Central memory CD4-positive, alpha-beta T cell (primary cell): ENCODE measurements at regions not wholly inside any gene's neighbourhood (a gene's known extent, or its start where the extent isn't known, plus 50 kb on each side); places are given as distances from the start of the nearest gene placed in this dataset.

Experiments used
- DNase-seq: peaks from one replicate; pipeline ENCODE4 v3.0.0; 2022

DNA sequence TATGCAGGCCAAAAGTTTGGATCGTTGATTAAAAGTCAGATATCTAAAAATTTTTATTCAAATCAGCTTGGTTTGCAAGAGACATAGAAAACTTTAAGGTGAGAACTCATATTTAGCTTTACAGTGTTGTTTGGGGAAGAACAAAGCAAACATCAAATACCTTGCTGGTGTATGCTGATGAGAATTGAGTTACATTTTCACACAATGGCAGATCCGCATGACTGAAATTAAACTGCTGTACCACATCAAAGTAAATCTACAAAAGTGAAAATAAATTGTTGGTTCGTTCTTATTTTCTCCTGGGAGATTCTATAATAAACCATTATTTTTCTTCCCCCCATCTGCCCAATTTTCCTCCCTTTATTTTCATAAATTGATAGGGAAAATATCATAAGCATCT, 198.2 kb upstream of the PCSK5 start:
- DNase-seq: no peak

DNA sequence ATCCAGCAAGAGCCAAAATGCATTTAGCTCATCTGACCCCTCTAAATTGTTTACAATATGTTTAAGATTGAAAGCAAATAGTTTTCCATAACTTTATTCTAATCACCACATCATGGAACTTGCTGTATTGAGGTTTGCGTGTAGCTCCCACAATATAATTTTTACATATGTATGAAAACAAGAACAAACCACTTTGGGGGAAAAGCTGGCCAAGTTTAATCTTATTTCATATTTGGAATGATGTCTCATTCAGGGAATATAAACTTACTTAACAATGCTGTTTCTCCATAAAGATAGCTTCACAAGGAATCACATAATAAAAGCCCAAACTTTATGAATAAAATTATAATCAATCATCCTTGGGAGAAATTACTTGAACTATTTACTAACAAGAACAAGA, 194.6 kb upstream of the PCSK5 start:
- DNase-seq: no peak

DNA sequence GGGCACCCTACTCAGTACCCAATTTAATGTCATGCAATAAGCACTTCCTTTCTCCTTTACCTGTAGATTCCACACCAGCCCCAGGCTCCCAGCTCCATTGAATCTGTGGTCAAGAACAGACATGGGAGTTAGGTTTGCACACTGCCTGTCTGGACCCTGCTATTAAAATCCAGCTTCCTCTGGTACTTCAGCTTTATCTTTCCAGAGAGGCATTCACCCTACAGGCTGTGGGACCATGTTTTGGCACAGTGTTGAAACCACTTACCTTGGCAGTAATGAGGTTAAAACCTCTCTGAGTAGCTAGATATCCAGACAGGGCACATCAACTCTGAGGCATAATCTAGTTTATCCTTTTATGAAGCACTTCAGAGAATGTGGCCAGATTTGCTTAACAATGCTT, 191.5 kb upstream of the PCSK5 start:
- DNase-seq: no peak

DNA sequence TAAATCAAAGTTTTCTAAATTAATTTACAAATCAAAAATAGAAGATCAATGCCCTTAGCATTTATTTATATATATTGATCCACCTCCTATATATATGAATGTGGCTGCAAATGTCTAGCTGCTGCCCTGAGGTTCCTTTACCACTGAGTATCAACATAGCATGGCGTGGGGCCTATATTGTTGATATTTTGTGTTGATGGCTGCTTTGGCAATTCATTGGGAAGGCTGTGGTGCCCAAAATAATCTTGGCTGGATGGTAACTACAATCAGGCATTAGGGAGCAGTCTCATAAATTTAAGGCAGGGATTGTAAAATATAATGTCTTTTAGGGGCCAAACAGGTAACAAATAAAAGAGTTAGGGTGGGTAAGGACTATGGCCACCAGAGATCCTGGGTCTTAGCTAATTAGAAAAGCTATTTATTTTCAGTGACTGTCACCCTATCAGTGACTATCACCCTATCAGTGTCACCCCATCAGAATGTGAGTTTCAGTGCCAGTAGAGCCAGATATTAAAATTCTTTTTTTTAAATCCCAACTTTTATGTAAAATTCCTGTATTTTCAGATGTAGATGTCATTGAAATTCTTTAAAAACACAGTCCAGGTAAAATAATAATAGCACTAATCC, 190.7 kb upstream of the PCSK5 start:
- DNase-seq: no peak

DNA sequence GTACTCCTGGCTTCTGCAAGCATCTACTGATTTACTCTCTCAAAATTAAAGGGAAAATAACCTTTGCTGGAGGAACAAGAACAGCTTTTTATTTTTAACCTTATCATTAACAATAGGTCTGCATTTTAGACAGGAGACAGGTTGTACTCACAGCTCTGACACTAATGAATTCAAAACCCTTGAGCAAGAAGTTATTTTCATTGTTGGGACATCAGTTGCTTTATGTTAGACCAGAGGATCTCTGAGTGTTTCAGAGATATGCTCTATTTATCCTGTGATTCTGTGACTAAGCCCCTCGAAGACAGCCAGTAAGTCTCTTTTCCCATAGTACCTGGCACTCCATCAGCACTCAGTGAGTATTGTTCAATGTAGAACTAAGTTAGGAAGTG, 190.2 kb upstream of the PCSK5 start:
- no peak for DNase-seq

DNA sequence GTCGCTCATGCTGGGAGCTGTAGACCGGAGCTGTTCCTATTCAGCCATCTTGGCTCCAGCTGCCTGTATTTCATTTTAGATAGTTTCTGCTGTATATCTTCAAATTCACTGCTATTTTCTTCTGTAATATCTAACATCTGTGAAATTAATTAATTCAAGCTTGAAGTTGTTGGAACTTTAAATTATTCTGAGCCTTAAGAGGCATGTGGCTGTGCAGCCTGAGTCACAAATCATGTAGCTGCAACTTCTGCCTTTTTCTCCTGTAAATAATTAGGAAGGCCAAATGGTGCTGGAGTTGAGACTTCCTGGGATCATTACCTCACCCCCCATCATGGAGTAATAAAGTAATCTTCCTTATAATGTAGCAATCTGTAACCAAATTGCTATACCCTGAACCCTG, 183.3 kb upstream of the PCSK5 start:
- DNase-seq: no peak

DNA sequence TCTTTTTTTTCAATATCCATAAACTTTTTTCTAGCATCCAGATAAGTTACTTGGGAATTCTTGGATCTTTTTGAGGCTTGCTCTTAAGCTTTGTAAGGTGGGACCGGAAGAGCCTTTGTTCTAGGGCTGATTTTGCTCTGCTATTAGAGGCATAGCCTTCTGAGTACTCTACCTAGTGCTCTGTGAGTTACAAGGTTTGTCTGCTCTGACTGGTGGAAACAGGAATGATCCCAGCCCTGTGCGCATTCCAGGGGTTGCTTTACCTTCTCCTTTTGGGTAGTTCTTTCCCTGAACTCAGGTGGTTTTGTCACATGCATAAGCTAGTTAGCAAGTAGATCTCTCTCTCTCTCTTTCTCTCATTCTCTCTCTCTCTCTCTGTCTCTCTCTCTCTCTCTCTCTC, 180.8 kb upstream of the PCSK5 start:
- DNase-seq: no peak

DNA sequence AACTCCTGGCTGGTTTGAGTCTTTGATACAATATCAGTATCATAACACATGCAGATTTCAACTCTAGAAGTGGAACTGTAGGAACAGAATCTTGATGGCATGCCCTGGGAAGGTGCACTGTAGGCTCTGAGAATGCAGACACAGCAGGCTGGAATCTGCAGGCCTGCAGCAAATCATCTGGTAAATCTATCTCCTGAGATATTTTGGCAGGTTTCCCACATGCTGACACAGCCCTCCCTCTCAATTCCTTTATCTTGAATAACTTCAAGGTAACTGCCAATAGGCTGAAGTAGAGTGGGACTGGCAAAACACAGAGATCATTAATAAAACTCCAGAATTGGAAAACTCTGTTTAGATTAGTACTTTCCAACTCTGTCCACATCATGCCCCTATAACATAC, 177.8 kb upstream of the PCSK5 start:
- no peak for DNase-seq

DNA sequence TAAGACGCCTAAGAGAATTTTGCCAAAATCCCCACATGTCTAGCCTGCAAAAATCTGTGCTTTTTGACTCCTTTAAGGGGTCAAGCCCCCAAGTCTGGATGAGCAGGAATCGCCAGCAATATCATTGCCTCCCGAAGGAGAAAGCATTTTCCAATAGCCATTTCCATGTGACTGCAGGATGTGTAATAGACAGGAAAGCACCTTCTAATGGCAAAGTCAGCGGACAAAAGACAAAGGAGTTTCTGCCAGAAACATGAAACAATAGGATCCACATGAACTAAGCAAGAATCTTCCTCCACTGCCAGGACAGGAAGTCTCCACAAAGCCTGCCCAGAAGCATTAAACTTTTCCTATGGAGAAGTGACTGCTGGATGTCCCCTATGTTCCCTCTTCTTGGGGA, 177.1 kb upstream of the PCSK5 start:
- DNase-seq: no peak

DNA sequence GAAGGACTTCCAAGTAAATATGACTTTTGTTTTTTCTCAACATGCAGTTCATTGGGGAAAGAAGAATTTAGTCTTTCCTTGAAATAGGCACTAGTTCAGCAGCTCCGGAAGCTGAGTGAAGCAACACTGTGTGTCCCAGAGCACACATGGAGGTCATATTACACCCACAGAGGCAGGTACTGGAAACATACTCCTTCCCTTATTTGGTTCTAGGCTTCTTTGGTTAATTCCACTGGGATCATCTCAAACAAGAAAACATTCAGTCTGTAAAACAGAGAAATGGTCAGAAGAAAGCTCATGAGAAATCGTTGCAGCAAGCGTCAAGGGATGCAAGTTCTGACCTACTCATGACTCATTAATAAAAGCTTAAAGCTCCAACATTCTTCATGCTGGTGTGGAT, 175.1 kb upstream of the PCSK5 start:
- no peak for DNase-seq

DNA sequence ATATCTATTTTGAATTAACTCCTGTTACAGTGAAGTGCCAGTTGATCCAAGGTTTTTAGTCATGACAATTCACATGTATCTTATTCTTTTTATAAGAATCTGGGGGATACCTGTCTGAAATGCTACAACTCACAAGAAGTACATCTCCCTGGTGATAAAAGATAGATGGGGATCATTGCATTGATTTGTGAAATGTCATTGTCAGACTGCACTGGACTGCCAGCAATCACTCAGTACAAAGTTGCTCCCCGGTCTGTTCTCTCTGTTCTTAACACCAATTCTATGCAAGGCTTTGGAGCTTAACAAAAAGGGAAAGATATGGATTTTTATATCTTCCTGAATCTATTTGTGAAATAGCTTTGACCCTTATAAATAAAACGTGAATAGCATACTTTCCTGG, 171.8 kb upstream of the PCSK5 start:
- DNase-seq: no peak

DNA sequence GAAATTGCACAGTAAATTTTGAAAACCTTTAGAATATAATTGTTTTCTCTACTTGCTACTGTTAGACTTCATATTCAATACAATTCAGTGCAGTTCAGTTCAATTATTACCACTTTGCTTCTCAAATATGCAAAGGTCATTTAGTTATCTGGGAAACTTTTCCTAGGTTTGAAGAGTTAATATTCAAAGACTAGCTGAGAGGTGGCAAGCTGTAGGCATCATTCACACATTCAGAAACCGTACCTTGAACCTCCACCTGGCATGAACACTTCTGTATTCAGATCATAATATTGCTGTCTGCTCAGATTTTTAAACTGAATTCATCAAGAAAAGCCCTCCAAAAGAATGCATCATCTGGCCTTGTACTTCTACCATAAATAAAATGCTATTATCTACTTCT, 162.1 kb upstream of the PCSK5 start:
- no peak for DNase-seq

DNA sequence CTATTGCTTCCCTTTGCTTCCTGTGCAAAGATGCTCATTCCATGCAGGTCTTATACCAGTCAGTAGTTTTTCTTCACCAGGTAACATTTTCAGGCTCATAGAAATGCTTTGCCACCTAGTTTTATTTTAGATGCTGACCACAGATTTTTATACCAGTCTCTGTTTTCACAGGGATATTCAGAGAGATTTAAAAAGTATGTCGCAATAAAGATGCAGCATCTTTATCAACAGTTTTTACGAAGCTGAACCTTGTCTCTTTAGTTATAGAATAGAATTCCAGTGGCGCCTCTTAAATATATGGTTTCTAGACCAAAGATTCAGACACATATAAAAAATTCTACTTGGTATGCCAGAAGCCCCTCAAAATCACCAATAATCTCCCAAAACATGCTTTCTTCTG, 155.7 kb upstream of the PCSK5 start:
- DNase-seq: no peak

DNA sequence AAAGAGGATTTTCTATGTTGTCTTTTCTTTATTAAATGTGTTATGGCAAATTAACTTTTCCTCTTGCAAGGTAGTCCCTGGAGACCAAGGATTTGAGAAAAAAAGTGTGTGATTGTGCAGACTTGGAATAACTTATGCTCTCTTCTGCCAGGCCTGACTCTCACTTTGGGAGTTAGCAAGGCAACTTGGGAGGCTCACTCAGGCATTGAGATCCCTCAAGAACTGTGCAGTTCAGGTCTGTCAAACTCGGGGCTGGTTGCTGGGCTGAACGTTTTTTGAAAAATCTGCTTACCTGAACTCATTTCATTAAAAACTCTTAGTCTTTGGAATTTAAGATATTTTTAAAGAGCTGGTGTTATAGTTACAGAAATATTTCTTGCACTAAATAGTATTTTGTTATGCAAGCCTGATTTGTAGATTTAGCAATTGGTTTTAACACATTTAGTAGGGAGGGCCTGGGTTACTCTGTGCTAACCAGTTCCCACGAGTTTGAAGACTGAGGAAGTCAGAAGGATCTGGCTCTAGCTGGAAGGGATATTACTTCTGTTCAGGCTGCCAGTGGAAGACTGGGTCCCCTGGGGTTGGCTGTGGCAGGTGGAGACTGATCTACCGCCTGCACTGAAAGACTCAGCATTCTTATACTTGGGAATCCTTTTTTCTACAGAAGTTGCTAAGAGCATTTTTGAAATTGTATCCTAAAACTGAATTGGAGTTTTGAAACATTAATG, 150.4 kb upstream of the PCSK5 start:
- no peak for DNase-seq

DNA sequence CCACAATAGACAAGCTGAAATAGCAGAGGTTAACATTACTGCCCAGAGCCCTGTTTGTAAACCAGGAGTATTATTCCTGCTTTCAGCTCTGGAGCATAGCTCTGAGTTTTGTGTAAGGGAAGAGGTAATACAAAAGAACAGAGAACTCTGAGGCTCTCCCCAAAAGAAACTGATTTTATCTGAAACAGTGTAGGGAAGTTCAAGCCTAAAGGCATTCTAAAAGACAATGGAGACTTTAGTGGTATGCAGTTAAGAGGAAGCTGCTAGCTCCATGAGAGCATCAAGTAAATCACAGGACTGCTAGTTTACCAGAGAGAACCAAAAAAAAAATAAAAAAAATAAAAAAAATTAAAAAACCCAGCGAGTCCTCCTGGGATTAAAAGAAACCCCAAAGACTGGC, 146.6 kb upstream of the PCSK5 start:
- DNase-seq: no peak

DNA sequence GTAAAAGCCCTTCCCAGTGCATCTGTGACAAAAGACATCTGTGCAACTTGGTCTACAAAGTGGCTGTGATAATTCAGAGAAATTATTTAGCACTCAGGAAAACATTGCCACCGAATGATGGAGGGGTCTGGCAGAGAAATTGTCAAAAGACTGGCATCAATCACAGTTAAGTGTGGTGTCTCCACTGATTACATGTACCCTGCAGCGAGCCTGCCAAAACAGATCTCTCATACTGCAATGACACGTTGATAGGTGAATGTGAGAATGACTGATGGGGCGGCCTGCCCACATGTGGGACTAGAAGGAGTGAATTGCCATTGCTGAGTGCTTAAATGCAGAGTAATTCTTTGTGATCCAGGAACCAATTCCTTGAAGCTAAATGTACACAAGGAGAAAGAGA, 136.4 kb upstream of the PCSK5 start:
- no peak for DNase-seq

DNA sequence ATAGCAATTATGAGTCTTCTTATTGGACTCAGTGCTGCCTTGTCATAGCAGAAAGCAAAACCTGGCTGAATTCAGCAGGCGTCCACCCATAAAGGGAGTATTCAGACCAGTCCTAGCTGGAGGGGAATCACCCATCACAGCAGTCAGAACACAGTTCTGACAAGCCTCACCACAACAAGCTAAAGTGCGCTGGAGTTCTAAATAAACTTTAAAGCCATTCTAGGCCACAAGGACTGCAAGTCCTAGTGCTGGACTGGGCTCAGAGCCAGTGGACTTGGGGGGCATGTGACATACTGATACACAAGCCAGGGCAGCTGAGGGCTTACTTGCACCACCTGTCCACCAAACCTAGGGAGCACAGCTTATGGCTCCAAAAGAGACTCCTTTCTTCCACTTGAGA, 115.3 kb upstream of the PCSK5 start:
- DNase-seq: no peak

DNA sequence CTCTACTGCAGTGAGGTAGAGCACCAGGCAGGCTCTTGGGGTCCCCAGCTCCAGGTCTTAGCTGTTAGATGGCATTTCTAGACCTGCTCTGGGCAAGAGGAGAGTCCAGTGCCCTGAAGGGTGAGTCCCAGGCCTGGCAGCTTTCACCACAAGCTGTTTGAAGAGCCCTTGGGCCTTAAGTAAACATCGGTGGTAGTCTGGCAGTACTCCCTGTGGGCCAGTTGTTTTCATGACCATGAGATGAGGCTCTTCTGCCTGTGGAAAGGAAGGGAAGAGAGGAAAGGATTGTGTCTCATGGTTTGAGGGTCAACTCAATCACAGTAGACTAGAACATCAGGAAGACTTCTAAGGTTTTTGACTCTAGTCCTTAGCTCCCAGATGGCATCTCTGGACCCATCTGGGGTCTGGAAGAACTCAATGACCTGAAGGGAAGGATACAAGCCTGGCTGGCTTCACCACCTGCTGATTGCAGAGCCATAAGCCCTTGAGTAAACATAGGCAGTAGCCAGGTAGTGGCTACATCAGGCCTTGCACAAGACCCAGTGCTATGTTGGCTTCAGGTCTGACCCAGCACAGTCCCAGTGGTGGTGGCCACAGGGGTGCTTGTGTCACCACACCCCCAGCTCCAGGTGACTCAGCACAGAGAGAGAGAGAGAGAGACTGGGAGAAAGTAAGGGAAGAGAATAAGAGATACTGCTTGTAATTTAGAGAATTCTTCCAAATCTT, 114.3 kb upstream of the PCSK5 start:
- no peak for DNase-seq

DNA sequence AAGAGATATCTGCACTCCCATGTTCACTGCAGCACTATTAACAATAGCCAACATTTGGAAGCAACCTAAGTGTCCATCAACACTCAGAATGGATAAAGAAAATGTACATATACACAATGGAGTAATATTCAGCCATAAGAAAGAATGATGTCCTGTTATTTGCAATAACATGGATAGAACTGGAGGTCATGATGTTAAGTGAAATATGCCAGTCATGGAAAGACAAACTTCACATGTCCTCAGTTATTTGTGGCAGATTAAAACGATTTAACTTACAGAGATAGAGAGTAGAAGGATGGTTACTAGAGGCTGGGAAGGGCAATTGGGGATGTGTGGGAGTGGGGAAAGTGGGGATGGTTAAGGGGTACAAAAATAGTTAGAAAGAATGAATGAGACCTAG, 110.3 kb upstream of the PCSK5 start:
- DNase-seq: no peak

DNA sequence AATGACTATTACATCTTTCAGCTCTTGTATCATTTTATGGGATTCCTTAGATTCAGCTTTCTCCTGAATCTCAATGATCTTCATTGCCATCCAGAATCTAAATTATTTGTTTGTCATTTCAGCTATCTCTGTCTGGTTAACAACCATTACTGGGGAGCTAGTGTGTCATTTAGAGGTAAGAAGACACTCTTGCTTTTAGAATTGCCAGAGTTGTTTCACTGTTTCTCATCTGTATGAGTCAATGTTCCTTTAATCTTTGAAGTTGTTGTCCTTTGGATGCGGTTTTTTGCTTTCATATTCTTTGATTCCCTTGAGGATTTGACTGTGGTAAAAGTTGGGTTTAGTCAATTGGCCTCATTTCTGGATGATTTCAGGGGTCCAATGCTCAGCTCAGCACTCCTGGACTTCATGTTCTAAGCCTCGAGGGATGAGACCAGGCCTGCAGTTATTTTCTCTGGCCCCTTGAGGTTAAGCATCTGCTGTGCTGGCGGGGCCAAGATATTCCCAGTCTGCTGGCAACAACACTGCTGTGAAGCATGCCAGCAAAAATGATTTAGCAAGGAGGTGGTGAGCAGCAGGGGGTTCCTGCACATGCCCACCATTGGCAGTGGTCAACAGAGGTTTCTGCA, 102.4 kb upstream of the PCSK5 start:
- DNase-seq: no peak

DNA sequence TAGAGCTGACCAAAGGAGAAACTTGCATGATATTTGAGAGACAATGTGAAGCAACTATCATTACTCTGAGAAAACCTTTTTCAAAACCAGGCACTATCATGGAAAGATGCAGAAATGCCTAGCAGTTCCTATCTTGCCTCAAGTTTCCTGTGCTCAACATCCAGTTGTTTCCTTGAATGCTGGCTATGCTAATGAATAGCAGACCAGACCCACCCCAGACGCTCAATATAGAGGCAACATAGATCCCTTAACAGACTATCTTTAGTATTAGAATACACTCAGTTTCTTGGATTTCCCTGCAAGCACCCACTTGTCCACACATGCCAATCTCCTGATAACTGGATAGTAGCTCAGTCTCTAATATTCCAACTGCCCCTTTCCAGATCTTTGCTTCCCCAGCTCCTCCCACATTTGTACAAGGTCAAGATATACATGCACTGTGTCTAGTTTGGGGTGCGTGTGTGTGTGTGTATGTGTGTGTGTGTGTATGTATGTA, 93.3 kb upstream of the PCSK5 start:
- no peak for DNase-seq

DNA sequence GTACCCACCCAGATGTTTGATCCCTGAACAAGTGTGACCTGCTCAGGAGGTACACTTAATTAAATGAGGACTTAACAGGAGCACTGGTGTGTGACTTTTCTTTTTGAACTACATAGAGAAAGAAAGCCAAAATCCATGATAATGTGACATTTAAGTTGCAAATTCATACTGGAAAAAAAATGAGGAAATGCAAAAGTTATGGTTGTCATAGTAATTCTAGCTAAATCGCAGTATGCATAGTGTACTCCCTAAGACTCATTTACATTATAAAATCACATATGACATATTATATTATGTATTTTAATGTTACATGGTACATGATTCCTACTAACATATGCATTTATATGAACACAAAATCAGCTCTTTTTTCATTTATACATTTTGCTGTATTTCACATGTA, 92.0 kb upstream of the PCSK5 start:
- DNase-seq: no peak

DNA sequence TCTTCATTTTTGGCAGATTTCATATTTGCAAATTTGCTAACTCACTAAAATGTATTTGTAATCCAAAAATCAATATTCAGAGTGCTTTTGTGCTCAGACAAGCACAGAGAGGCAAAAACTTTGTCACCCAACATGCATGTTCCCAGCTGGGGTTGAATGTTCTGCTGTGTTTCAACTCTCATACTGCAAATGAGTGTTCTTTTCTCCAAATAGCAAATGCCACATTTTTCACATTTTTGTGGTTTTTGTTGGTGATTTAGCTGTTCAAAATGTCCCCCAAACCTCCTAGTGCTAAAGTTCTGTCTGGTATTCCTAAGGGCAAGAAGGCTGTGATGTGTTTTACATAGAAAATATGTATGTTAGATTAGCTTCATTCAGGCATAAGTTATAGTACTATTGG, 87.3 kb upstream of the PCSK5 start:
- DNase-seq: no peak

DNA sequence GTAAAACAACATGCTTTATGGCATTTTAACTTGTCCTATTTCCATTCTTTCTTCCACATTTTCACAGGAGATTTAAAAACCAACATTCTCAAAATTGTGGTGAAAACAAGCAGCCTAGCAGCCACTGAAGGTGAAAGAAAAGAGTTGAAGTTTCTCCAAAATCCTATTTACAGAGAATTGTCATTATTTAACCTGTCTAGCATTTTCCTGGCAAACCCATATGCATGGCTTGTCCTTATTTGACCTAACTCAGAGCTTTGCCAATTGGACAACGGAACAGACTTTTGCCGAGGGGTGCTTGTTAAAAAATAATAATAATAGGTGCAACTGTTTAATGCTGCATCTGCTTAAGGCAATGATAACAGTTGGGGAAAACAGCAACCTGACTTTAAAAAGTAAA, 80.4 kb upstream of the PCSK5 start:
- DNase-seq: no peak
